GM04503 (cell line): ENCODE measurements at regions not wholly inside any gene's neighbourhood (a gene's known extent, or its start where the extent isn't known, plus 50 kb on each side); places are given as distances from the start of the nearest gene placed in this dataset.
A peak's percentile ranks its signal among the peaks of the same experiment; 100 is the strongest.
"Not testable (repeated sequence)": the region's sequence is repeated elsewhere in the genome, so short reads cannot be mapped to it uniquely, and the experiment has no call there.

ENCODE experiments used
- DNase-seq: peaks from one replicate; pipeline ENCODE4 v3.0.0-alpha.2; 2012; ENCODE audit warnings: low read depth

DNA sequence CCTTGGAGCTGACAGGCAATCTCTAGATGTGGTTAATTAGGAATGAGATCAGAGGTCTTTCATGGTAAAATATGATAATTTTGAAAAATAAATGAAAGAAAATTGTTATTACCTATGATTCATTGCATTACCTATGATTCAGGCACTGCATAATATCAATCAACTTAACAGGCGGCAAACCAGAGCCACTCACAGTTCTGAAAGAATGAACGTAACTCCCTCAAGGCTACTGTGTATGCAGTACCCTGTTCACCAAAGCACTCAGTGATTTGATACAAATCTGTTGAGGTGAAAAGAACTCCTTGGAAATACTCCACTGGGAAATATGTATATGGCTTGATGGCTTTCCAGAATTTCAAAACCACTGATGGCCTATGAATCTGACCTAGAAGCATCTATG is 398.9 kb downstream of the ACTL7B start:
- no peak for DNase-seq

GRCh38 chr9:108445431-108446071 is 410.2 kb downstream of the ACTL7B start:
- no peak for DNase-seq

DNA sequence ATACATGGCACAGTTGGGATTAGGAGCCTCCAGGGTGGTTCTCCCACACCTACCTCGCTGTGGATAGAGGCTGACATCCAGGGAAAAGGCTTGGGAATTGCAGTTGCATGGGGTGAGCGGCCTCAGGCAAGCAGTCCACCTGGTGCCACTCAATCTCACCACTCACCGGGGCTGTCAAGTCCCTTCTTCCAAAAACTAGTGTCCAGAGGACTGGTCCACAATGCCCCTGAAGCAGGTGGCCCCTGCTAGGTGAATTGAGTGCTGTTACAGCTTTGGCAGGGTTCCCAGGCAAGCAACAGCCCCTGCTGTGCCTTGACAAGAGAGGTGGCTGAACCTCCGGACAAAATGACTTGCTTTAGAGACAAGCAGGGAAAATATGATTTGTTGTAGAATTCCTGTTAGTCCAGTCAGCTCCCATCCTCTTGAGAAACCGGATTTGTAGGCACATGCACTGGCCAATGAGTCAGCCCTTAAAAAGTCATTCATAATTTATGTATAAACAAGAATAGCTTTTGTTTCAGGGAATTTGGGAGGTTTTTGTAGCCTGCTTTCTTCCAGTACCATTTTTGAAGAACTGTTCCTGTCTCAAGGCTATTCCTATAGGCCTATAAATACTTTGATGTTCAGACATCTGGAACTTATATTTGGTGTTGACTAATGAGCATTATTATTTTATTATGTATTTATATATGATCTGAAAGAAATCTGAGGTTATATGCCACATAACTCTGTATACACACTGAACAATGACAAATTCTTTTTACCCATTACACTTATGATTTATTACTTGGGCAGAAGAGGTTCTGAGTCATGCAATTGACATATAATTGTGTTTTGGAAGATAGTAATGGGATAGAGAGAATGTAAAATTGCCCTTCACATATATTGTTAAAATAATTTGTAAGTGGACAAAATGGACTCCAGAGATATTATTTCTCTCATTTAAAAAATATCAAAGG is 411.1 kb downstream of the ACTL7B start:
- DNase-seq, result peak; percentile 89

DNA sequence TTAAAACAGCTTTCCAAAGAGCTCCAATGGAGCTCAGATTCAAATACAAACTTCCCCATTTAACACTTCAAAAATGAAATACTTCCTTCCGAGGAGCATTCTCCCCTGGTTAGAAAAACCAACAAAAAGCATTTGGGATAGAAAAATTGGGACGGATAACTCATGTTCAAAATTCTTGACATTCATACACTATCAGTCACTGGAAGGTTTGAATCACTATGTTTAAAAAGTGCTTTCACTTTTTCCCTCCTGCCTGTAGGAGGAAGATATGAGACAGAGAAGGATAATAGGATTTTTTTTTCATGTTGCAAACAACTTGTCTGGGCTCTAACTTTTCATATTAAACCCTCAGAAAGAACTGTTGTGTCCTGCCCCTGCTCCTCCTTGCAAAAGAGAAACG is 412.0 kb downstream of the ACTL7B start:
- DNase-seq, result peak; percentile 47

- DNase-seq, result peak; percentile 21
Observed at GRCh38 chr9:108443019-108443633, 412.7 kb downstream of the ACTL7B start.

DNA sequence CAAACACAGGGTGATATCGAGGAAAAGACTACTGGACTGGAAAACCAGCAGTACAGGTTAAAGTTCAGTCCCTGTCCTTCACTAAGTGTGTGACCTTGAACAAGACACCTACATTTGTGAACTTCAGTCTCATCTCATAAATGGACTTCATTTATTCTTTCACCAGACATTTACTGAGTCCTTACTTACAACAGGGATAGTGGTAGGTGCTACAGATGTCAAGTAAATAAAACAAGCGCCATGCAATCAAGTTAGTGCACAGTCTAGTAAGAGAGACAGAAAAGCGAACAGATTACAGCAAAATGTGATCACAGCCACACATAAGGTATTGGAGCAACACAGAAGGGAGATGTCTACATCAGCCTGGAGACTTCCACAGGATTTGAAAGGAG is 413.2 kb downstream of the ACTL7B start:
- no peak for DNase-seq

DNA sequence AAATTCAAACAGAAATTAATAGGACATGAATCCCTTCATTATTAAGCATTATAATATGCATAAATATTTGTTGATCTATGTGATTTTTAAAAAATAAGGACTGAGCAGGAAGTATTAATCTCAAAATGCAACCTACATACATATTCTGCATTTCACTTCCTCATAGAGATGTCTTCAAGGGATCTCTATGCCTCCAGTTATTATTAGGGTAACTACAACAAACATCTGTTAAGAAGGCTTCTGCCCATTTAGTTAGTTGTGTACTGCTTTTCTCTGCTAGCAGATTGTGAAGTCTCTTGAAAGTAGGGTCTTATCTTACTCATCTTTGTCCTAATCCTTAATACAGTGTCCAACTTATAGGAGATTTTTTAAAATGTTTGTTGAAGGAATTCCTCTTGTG is 414.1 kb downstream of the ACTL7B start:
- no peak for DNase-seq

- DNase-seq, result no peak
Observed at GRCh38 chr9:108441251-108441650, 414.5 kb downstream of the ACTL7B start.

DNA sequence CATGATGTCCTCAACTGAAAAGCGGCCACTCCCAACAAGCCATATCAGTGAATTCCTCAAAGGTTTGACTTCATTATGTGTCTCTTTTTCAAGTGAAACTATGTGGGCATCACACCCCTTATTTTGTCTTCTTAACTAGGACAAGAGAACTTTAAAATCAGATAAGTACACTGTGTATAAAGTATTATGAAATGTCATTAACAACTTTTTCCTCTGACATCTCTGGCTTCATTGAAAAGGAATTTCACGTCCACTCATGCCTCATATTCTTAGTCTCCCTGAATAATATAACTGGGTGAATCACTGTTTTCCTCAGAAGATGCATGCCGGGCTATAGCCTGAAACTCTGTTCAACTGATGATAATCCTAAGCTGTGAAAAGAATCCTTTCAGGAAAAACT is 415.8 kb downstream of the ACTL7B start:
- DNase-seq, result peak; percentile 73

- DNase-seq, result no peak
Observed at GRCh38 chr9:108437656-108438055, 418.1 kb downstream of the ACTL7B start.

GRCh38 chr9:108436448-108436847 is 419.3 kb downstream of the ACTL7B start:
- DNase-seq, result no peak

DNA sequence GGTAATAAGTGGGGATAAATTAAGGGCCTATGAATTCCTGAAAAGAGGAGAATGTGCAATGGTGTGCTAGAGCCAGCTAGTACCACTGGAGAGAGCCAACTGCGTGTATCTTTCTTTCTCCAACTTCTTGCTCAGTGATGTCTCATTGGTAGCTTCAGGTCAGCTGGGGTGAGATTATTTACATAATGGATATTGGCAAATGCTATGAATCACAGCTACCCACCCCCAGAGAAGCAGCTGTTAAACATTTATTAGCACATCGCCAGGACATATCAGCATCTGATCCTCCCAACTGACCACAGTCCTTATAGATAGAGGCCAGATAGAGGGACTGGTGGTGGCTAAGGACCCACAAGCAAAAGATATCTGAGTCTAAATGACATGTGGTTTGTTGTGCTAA is 421.3 kb downstream of the ACTL7B start:
- DNase-seq, result no peak

GRCh38 chr9:108434036-108434435 is 421.8 kb downstream of the ACTL7B start:
- no peak for DNase-seq

DNA sequence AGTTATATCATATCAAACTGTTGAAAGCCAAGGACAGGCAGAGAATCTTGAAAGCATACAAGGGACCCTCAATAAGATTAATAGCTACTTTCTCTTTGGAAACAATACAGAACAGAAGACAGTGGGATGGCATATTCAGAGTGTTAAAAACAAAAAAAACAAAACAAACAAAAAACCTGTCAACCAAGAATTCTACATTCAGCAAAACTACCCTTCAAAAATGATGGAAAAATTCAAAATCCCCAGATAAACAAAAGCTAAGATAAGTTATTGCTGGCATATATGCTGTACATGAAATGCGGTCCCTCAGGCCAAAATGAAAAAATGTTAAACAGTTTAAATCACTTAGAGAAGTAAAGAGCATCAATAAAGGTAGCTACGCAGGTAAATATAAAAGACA is 425.1 kb downstream of the ACTL7B start:
- no peak for DNase-seq

- no peak for DNase-seq
Observed at GRCh38 chr9:108427751-108428150, 428.0 kb downstream of the ACTL7B start.

GRCh38 chr9:108426421-108426940 is 429.3 kb downstream of the ACTL7B start:
- DNase-seq, result not testable (repeated sequence)

- DNase-seq, result no peak
Observed at GRCh38 chr9:108423433-108423832, 432.4 kb downstream of the ACTL7B start.

DNA sequence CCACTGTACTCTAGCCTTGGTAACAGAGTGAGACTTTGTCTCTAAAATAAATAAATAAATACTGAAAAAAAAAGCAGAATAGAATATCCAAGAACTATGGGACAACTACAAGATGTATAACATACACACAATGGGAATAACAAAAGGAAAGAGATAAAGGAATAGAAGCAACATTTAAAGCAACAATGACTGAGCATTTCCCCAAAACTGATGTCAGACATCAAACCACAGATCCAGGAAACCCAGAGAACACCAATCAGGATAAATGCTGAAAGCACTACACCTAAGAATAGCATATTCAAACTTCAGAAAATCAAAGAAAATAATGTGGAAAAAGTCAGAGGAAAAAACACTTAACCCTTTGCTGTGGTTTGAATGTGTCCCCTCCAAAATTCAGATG is 436.4 kb downstream of the ACTL7B start:
- DNase-seq, result no peak

DNA sequence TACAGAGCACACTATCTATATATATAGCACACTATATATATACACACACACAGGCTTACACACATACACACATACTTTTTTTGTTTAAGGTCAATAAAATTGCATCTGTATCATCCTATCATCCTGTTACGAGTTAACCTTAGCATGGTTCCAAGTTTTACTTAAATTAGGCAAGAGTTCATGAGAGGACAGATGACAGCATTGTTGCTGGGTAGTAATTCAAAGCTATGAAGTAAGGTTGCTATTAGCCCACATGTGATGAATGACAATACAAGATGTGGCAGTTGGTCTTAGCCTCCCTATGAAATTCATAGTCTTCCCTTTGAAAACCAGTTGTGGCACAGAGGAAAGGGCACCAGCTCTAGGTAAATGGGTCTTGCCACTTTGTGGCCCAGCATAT is 438.1 kb downstream of the ACTL7B start:
- DNase-seq, result no peak

- DNase-seq, result no peak
Observed at GRCh38 chr9:108417312-108417711, 438.5 kb downstream of the ACTL7B start.

DNA sequence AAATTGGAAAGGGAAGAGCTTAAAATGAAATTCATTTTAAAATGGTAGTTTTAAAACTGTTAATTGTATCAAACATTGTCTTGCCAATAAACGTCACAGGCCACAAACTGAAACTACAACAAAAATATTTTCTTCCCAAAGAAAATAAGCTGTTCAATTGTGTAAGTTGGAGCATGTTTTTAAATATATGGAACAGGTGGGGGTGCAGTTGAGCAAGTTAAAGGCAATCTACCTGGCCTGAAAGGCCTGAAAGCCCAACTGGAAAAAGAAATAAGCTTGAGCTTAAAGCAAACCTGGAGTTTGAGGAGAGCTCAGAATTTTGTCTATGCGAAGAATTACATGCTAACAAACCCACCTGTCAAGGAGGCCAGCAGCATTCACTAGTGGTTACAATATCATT is 439.5 kb downstream of the ACTL7B start:
- no peak for DNase-seq

GRCh38 chr9:108413809-108414208 is 442.0 kb downstream of the ACTL7B start:
- no peak for DNase-seq

- DNase-seq, result no peak
Observed at GRCh38 chr9:108412755-108413154, 443.0 kb downstream of the ACTL7B start.
